Stimulated activated CD8-positive, alpha-beta memory T cell treated with anti-CD3 and anti-CD28 coated beads, Interleukin-7, amount 100 ng/mL, for 1 hour (primary cell): ENCODE measurements at regions not wholly inside any gene's neighbourhood (a gene's known extent, or its start where the extent isn't known, plus 50 kb on each side); places are given as distances from the start of the nearest gene placed in this dataset.

ENCODE experiments used
- DNase-seq, 2 donors: peaks; one replicate each; pipeline ENCODE4 v3.0.0-alpha.2; 2020; ENCODE audit warnings: low read depth in 2 of 2

GRCh38 chr15:39302936-39303335 lies 277.9 kb upstream of the THBS1 start:
- no peak for DNase-seq

- no peak for DNase-seq
These were observed 276.6 kb upstream of the THBS1 start for GRCh38 chr15:39304201-39304841.

GRCh38 chr15:39304931-39305728 lies 275.7 kb upstream of the THBS1 start:
- DNase-seq: no peak

GRCh38 chr15:39310633-39311032 lies 270.2 kb upstream of the THBS1 start:
- DNase-seq: no peak

GRCh38 chr15:39312984-39313383 lies 267.9 kb upstream of the THBS1 start:
- no peak for DNase-seq

- DNase-seq: no peak
These were observed 267.4 kb upstream of the THBS1 start for GRCh38 chr15:39313467-39313866.

GRCh38 chr15:39313881-39314280 lies 267.0 kb upstream of the THBS1 start:
- DNase-seq: no peak

GRCh38 chr15:39315206-39315850 lies 265.6 kb upstream of the THBS1 start:
- no peak for DNase-seq

GRCh38 chr15:39317225-39317624 lies 263.7 kb upstream of the THBS1 start:
- DNase-seq: no peak

- DNase-seq: no peak
These were observed 262.6 kb upstream of the THBS1 start for GRCh38 chr15:39318231-39318630.

- no peak for DNase-seq
These were observed 260.5 kb upstream of the THBS1 start for GRCh38 chr15:39320355-39320754.

- no peak for DNase-seq
These were observed 260.0 kb upstream of the THBS1 start for GRCh38 chr15:39320886-39321285.

GRCh38 chr15:39321977-39322376 lies 258.9 kb upstream of the THBS1 start:
- DNase-seq: no peak

GRCh38 chr15:39323157-39323556 lies 257.7 kb upstream of the THBS1 start:
- DNase-seq: no peak

GRCh38 chr15:39323706-39324105 lies 257.2 kb upstream of the THBS1 start:
- no peak for DNase-seq

- DNase-seq: no peak
These were observed 254.4 kb upstream of the THBS1 start for GRCh38 chr15:39326306-39326975.

- no peak for DNase-seq
These were observed 253.7 kb upstream of the THBS1 start for GRCh38 chr15:39327005-39327730.

GRCh38 chr15:39330061-39330460 lies 250.8 kb upstream of the THBS1 start:
- DNase-seq: no peak

GRCh38 chr15:39331584-39331983 lies 249.3 kb upstream of the THBS1 start:
- no peak for DNase-seq

- DNase-seq: no peak
These were observed 248.0 kb upstream of the THBS1 start for GRCh38 chr15:39332846-39333245.

GRCh38 chr15:39333393-39333792 lies 247.5 kb upstream of the THBS1 start:
- no peak for DNase-seq

GRCh38 chr15:39333896-39334295 lies 247.0 kb upstream of the THBS1 start:
- no peak for DNase-seq
